GM19035 (cell line): ENCODE measurements at regions not wholly inside any gene's neighbourhood (a gene's known extent, or its start where the extent isn't known, plus 50 kb on each side); places are given as distances from the start of the nearest gene placed in this dataset.

Source experiments
- ATAC-seq: cut with Tn5 transposase; IDR thresholded peaks from one replicate; pipeline ENCODE4 v1.9.1; 2021; ENCODE audit not compliant: unreplicated experiment

- no peak for ATAC-seq
Observed at GRCh38 chr5:153439130-153439529, 51.3 kb upstream of the GRIA1 start.
